VCaP (cell line): ENCODE measurements at regions not wholly inside any gene's neighbourhood (a gene's known extent, or its start where the extent isn't known, plus 50 kb on each side); places are given as distances from the start of the nearest gene placed in this dataset.

Source experiments
- H3K27ac ChIP-seq: fragments of 450-650 bp; 2 replicates; pipeline ENCODE4 v1.5.1; 2017
- TF ChIP-seq, protein P1 (sequence below): fragments of 450-650 bp; conservative IDR thresholded peaks from 2 replicates; pipeline ENCODE4 v1.5.1; 2017; ENCODE audit warnings: mild to moderate bottlenecking, moderate library complexity

DNA sequence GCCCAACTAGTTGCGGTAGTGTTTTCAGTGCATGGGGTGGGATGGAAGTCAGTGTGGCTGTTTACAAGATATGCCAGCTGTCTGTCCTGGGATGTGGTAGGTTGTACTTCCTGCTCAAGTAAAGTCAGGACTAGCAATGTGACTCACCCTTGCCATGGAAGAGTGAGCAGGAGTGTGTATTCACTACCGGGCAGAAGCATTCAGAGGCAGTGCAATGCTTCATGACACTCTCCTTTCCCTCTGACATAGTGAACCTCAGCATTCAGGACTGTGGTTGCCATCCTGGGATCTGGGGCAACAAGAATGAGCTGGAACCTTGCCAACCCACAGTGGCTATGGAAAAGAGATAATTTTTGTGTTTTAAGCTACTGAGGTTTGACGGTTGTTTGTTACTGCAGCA is 68.9 kb downstream of the BOD1 start:
- TF ChIP-seq, protein P1, sequence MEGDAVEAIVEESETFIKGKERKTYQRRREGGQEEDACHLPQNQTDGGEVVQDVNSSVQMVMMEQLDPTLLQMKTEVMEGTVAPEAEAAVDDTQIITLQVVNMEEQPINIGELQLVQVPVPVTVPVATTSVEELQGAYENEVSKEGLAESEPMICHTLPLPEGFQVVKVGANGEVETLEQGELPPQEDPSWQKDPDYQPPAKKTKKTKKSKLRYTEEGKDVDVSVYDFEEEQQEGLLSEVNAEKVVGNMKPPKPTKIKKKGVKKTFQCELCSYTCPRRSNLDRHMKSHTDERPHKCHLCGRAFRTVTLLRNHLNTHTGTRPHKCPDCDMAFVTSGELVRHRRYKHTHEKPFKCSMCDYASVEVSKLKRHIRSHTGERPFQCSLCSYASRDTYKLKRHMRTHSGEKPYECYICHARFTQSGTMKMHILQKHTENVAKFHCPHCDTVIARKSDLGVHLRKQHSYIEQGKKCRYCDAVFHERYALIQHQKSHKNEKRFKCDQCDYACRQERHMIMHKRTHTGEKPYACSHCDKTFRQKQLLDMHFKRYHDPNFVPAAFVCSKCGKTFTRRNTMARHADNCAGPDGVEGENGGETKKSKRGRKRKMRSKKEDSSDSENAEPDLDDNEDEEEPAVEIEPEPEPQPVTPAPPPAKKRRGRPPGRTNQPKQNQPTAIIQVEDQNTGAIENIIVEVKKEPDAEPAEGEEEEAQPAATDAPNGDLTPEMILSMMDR: no peak
- no peak overlapping the region for H3K27ac ChIP-seq

DNA sequence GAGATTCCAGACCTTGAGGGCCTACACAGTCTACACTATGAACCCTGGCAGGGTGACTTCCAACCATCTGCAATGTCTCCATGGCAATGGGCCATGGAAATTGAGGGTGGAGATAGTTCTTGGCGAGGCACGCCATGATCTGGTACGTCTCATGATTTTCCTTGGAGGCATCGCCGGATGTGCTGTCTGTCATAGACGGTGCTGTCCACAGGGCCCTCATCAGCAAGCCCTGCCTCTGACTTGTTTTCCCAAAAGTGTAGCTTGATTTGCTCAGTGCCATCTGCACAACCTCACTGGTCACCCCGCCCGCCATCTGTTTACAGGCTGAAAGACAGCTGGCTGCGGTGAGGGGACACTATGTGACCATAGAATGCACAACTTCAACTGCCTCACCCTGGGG is 73.5 kb downstream of the BOD1 start:
- H3K27ac ChIP-seq: no peak overlapping the region
- TF ChIP-seq, protein P1: no peak

DNA sequence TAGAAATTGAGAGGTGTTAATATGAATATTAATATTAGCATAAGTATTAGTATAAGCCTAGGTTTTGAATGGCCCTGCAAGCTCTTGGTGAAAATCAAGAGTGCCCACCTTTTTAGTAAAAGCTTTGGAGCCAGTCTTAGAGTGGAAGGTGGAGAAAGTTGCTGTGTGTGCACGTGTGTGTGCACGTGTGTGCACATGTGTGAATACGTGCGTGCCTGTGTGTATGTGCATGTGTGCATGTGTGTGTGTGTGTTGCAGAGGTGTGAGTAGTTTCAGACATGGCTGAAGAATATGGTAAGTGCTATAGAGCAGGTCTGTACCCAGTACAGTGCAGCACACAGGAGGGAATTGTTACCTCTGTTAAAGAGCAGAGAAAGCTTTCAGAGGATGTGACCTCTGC is 74.3 kb downstream of the BOD1 start:
- TF ChIP-seq, protein P1: no peak
- no peak overlapping the region for H3K27ac ChIP-seq

DNA sequence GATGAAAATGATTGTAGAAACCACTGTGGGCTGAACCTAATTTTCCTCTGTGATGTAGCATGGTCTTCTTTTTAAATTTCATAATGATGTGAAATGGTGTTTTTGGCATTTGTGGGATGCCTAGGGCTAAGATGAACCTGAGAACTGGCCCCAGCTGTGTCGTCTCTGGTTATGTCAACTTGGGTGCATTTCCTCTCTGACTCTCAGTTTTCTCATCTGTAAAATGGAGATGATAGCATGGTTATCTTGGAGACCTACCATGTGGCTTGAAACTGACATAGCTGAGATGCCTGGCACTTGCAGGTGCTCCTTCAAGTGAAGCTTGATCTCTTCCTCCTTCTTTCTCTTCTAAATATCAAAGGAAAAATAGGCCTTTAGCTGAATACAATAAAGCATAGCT is 77.8 kb downstream of the BOD1 start:
- H3K27ac ChIP-seq: no peak overlapping the region
- TF ChIP-seq, protein P1: no peak

GRCh38 chr5:173538018-173538417 is 78.4 kb downstream of the BOD1 start:
- TF ChIP-seq, protein P1: no peak
- no peak overlapping the region for H3K27ac ChIP-seq

- TF ChIP-seq, protein P1: no peak
- H3K27ac ChIP-seq: no peak overlapping the region
Observed at GRCh38 chr5:173537228-173537627, 79.2 kb downstream of the BOD1 start.

GRCh38 chr5:173535976-173536639 is 80.3 kb downstream of the BOD1 start:
- no peak overlapping the region for H3K27ac ChIP-seq
- TF ChIP-seq, protein P1: no peak
